ENCODE measurements at regions not wholly inside any gene's neighbourhood (a gene's known extent, or its start where the extent isn't known, plus 50 kb on each side); places are given as distances from the start of the nearest gene placed in this dataset.
A peak's percentile ranks its signal among the peaks of the same experiment; 100 is the strongest.
"Not testable (repeated sequence)": the region's sequence is repeated elsewhere in the genome, so short reads cannot be mapped to it uniquely, and the experiment has no call there.

GRCh38 chr5:40134883-40135520 lies 544.7 kb upstream of the PTGER4 start:
- no peak for DNase-seq (ENCODE audit: low spot score)

GRCh38 chr5:40124367-40124766 lies 555.3 kb upstream of the PTGER4 start:
- no peak for DNase-seq (ENCODE audit: low spot score)

GRCh38 chr5:40121236-40121635 lies 558.5 kb upstream of the PTGER4 start:
- no peak for DNase-seq (ENCODE audit: low spot score)

- no peak for DNase-seq (ENCODE audit: low spot score)
These were observed 566.8 kb upstream of the PTGER4 start for GRCh38 chr5:40112875-40113274.

DNA sequence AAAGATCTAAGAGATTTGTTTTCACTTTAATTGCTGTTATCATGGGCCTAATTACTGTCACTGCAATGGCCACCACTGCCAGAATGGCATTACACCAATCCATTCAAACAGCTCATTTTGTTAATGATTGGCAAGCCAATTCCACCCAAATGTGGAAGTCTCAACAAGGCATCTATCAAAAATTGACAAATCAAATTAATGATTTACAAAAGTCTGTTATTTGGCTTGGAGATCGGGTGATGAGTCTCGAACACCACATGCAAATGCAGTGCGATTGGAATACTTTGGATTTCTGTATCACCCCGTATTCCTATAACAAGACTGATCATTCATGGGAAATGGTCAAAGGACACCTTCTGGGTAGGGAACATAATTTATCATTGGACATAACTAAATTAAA lies 568.7 kb upstream of the PTGER4 start:
- not testable (repeated sequence) for DNase-seq (ENCODE audit: low spot score)

GRCh38 chr5:40108764-40109390 lies 570.8 kb upstream of the PTGER4 start:
- DNase-seq (ENCODE audit: low spot score) = not testable (repeated sequence)

GRCh38 chr5:40107786-40108185 lies 571.9 kb upstream of the PTGER4 start:
- not testable (repeated sequence) for DNase-seq (ENCODE audit: low spot score)

- DNase-seq (ENCODE audit: low spot score) = no peak
These were observed 572.9 kb upstream of the PTGER4 start for GRCh38 chr5:40106847-40107246.

- DNase-seq (ENCODE audit: low spot score) = no peak
These were observed 581.4 kb upstream of the PTGER4 start for GRCh38 chr5:40098313-40098712.

GRCh38 chr5:40093550-40093949 lies 586.2 kb upstream of the PTGER4 start:
- no peak for DNase-seq (ENCODE audit: low spot score)

DNA sequence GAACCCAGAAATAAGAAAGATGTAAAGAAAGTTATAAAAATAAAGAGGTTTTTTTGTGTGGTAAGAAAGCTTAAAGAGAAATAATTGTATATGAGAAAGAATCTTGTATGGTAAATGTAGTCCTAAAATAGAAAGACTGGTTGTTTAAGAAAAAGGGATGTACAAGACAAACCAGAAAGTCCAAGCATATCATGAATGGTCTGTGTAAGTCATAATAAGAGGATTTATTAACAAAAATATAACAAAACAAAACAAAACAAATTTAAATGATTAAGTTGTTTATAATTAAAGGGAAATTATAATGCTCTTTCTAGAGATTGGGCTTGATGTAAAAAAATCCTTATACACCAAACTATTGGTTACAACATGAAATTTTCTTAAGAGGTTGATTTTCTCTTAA lies 590.4 kb upstream of the PTGER4 start:
- DNase-seq (ENCODE audit: low spot score) = no peak

- DNase-seq (ENCODE audit: low spot score) = no peak
These were observed 595.1 kb upstream of the PTGER4 start for GRCh38 chr5:40084614-40085013.

DNA sequence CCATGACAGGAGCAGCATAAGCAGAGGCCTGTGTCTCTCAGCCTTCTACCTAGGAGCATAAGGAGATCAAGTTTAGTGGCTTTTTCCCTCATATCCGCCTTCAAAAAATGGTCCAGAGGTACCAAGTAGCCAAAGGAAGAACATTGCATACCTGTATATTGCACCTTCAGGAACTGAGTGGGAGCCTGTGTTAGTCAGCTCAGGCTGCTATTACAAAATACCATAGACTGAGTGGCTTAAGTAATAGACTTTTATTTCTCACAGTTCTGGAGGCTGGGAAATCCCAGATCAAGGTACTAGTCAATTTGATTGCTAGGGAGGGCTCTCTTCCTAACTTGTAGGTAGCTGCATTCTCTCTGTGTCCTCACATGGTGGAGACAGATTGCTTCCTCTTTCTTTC lies 597.4 kb upstream of the PTGER4 start:
- DNase-seq (ENCODE audit: low spot score) = no peak

GRCh38 chr5:40080191-40080590 lies 599.5 kb upstream of the PTGER4 start:
- DNase-seq (ENCODE audit: low spot score) = no peak

- no peak for DNase-seq (ENCODE audit: low spot score)
These were observed 600.7 kb upstream of the PTGER4 start for GRCh38 chr5:40078898-40079575.

- no peak for DNase-seq (ENCODE audit: low spot score)
These were observed 604.9 kb upstream of the PTGER4 start for GRCh38 chr5:40074826-40075225.

GRCh38 chr5:40073927-40074326 lies 605.8 kb upstream of the PTGER4 start:
- DNase-seq (ENCODE audit: low spot score) = no peak

DNA sequence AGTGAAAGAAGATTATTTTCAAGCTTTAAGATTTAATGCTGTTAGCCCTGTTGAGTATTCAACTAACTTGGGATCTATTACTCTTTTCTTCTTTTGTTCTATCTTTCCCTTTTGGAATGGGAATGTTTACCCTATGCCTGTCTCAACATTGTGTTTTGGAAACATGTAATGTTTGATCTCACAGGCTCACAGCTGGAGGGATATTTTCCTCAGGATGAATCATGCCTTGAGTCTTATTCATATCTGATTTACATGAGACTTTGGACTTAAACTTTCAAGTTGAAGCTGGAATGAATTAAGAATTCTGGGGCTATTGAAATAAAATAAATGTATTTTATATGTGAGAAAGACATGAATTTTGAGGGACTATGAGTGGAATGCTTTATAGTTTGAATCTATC lies 607.8 kb upstream of the PTGER4 start:
- no peak for DNase-seq (ENCODE audit: low spot score)

DNA sequence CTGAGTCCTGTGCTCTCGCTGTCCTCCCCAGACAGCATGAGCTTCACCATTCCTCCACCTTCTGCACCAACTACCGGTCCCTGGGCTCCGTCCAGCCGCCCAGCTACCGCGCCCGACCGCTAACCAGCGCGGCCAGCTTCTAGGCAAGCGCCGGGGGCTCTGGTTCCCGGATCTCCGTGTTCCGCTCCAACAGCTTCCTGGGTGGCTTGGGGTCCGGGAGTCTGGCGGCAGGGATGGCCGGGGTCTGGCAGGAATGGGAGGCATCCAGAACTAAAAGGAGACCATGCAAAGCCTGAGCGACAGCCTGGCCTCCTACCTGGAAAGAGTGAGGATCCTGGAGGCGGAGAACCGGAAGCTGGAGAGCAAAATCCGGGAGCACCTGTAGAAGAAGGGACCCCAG lies 613.1 kb upstream of the PTGER4 start:
- DNase-seq (ENCODE audit: low spot score) = no peak

GRCh38 chr5:40052808-40053207 lies 626.9 kb upstream of the PTGER4 start:
- DNase-seq (ENCODE audit: low spot score) = no peak

DNA sequence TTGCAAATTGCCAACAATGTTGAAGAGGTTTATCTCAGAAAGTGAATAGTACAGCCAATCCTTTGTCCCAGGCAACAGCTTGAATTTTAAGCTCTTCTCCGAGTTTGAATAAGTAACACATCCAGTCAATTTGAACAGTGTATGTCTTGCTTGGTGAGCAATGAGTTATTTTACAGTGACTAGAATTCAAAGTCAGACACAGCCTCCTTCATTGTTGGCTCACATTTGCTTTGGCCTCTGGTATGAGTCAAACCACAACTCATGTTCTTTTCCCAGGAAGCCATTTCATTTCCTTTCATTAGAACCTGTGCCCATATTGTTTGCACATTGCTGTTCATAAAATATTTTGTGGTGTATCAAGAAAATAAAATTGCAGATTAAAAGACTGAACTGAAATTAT lies 622.0 kb upstream of the DAB2 start:
- peak; percentile 5 for DNase-seq (ENCODE audit: low spot score)

GRCh38 chr5:40045429-40045828 lies 620.6 kb upstream of the DAB2 start:
- DNase-seq (ENCODE audit: low spot score) = no peak

DNA sequence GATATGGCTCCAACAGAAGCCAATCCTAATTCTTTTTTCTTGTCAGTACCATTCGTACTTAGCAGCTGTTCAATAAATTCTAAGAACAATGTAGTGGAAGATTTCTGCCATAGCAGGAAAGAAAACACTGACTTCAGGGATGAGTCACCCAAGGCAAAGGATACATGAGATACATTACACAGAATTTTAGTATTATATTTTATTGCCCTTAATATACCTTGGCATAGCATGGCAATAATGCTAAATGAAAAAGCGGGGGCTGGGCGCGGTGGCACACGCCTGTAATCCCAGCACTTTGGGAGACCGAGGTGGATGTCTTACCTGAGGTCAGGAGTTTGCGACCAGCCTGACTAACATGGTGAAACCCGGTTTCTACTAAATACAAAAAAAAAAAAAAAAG lies 619.1 kb upstream of the DAB2 start:
- no peak for DNase-seq (ENCODE audit: low spot score)

- no peak for DNase-seq (ENCODE audit: low spot score)
These were observed 616.7 kb upstream of the DAB2 start for GRCh38 chr5:40041452-40041851.

Measured in AG08395 (cell line).